HCT116 (cell line): ENCODE measurements at regions not wholly inside any gene's neighbourhood (a gene's known extent, or its start where the extent isn't known, plus 50 kb on each side); places are given as distances from the start of the nearest gene placed in this dataset.

ENCODE experiments used
- ATAC-seq: fragments of 200-7000 bp; cut with Tn5 transposase; 2 replicates; pipeline ENCODE4 v1.9.1; 2020; ENCODE audit warnings: mild to moderate bottlenecking, moderate library complexity
- BruUV-seq: library from RNA; stranded (reverse); fragments of 400-500 nt; replicated peaks from 2 replicates; lab custom pipeline; 2021; lab: Mats Ljungman, UMichigan
- CTCF ChIA-PET: fragments of 300-600 bp; sonication (Branson Sonifier 250); formaldehyde crosslinking; loops from one replicate; lab custom pipeline; 2021; ENCODE audit warnings: antibody characterized with exemption; lab: Charles Lee
- POLR2A ChIA-PET: fragments of 300-600, 350-600 bp; sonication (Branson Sonifier 250); formaldehyde crosslinking; loops from one replicate; lab custom pipeline; 2021; ENCODE audit warnings: antibody characterized with exemption; lab: Charles Lee
- RAD21 ChIA-PET, 2 experiments: fragments of 300-600 bp; sonication (Branson Sonifier 250); formaldehyde crosslinking; loops; one replicate each; lab custom pipeline; 2023; ENCODE audit warnings: low total read pairs in 2 of 2; ENCODE audit not compliant: uncharacterized antibody in 2 of 2, unreplicated experiment in 2 of 2, low non-redundant PET in 1 of 2; lab: Charles Lee
- DNase-seq: peaks from one replicate; pipeline ENCODE4 v3.0.0-alpha.2; 2010; ENCODE audit warnings: low read depth, low spot score
- H2AFZ ChIP-seq: fragments of 200-600 bp; shearing (Covaris generic), sonication (generic); 2 replicates; pipeline ENCODE4 v1.6.1; 2017; ENCODE audit warnings: low read depth, mixed run types, mixed read lengths, antibody characterized with exemption, low read length; ENCODE audit not compliant: poor library complexity, severe bottlenecking
- H3K27ac ChIP-seq: 2 replicates; pipeline ENCODE4 v1.5.1; 2012; ENCODE audit warnings: low read depth, low read length
- H3K27me3 ChIP-seq: fragments of 200-600 bp; sonication (generic); 2 replicates; pipeline ENCODE4 v1.6.1; 2016; ENCODE audit warnings: mixed run types, low read length, mixed read lengths; ENCODE audit not compliant: insufficient read depth
- H3K36me3 ChIP-seq, 2 experiments: fragments of 200-500 bp in 1 of 2; fragments of 200-600 bp in 1 of 2; sonication (Bioruptor generic) in 1 of 2; sonication (generic) in 1 of 2; 2 replicates each; pipeline versions ENCODE4 v1.5.1 to v1.6.1; 2014 to 2016; ENCODE audit warnings: low read length in 2 of 2, inconsistent platforms in 1 of 2, mixed read lengths in 1 of 2, mixed run types in 1 of 2; ENCODE audit not compliant: insufficient read depth in 2 of 2, control insufficient read depth in 1 of 2
- H3K4me1 ChIP-seq, 2 experiments: fragments of 200-600 bp in 1 of 2; sonication (generic) in 1 of 2; 2 replicates each; pipeline versions ENCODE4 v1.5.1 to v1.6.1; 2012 to 2017; ENCODE audit warnings: low read length in 2 of 2, inconsistent platforms in 1 of 2, mild to moderate bottlenecking in 1 of 2, mixed read lengths in 1 of 2, mixed run types in 1 of 2, moderate library complexity in 1 of 2; ENCODE audit not compliant: insufficient read depth in 2 of 2, control insufficient read depth in 1 of 2
- H3K4me2 ChIP-seq: fragments of 200-600 bp; sonication (generic); 2 replicates; pipeline ENCODE4 v1.6.1; 2017; ENCODE audit warnings: mixed run types, low read length, mixed read lengths
- H3K4me3 ChIP-seq, 2 experiments: fragments of 200-600 bp in 1 of 2; sonication (generic) in 1 of 2; replicated peaks in 1 of 2; 2 replicates each; pipeline ENCODE4 v1.5.1; 2011 to 2016; ENCODE audit warnings: low read length in 2 of 2, control low read depth in 1 of 2, low read depth in 1 of 2, mild to moderate bottlenecking in 1 of 2, mixed read lengths in 1 of 2, mixed run types in 1 of 2
- H3K79me2 ChIP-seq: fragments of 200-600 bp; sonication (generic); 2 replicates; pipeline ENCODE4 v1.6.1; 2017; ENCODE audit warnings: mild to moderate bottlenecking, mixed run types, low read length, moderate library complexity, mixed read lengths; ENCODE audit not compliant: insufficient read depth
- H3K9ac ChIP-seq: fragments of 200-600 bp; sonication (generic); 2 replicates; pipeline ENCODE4 v1.6.1; 2016; ENCODE audit warnings: low read length, mixed read lengths
- H3K9me2 ChIP-seq: fragments of 200-600 bp; sonication (generic), shearing (Covaris generic); 2 replicates; pipeline ENCODE4 v1.6.1; 2017; ENCODE audit warnings: mixed run types, mild to moderate bottlenecking, moderate library complexity; ENCODE audit not compliant: insufficient read depth
- H3K9me3 ChIP-seq, 2 experiments: fragments of 200-500 bp in 1 of 2; fragments of 200-600 bp in 1 of 2; sonication (Bioruptor generic) in 1 of 2; sonication (generic) in 1 of 2; 2 replicates each; pipeline ENCODE4 v1.6.1; 2014 to 2017; ENCODE audit warnings: low read length in 2 of 2, mixed read lengths in 2 of 2, inconsistent platforms in 1 of 2, low read depth in 1 of 2, mild to moderate bottlenecking in 1 of 2, mixed run types in 1 of 2, moderate library complexity in 1 of 2; ENCODE audit not compliant: control insufficient read depth in 1 of 2, insufficient read depth in 1 of 2
- H4K20me1 ChIP-seq: fragments of 200-600 bp; sonication (generic), shearing (Covaris generic); 2 replicates; pipeline ENCODE4 v1.6.1; 2017; ENCODE audit warnings: mixed run types, mild to moderate bottlenecking, moderate library complexity; ENCODE audit not compliant: insufficient read depth
- ATF3 ChIP-seq: IDR thresholded peaks from 2 replicates; pipeline ENCODE4 v1.6.1; 2012
- CBX3 ChIP-seq: IDR thresholded peaks from 2 replicates; pipeline ENCODE4 v1.6.1; 2012; ENCODE audit warnings: low read depth
- EGR1 ChIP-seq: IDR thresholded peaks from 2 replicates; pipeline ENCODE4 v1.6.1; 2012; ENCODE audit warnings: low read depth
- ELF1 ChIP-seq: IDR thresholded peaks from 2 replicates; pipeline ENCODE4 v1.6.1; 2012; ENCODE audit warnings: low read depth, borderline replicate concordance
- EZH2 ChIP-seq: fragments of 200-600 bp; sonication (generic); IDR thresholded peaks from 2 replicates; pipeline ENCODE4 v1.6.1; 2017; ENCODE audit warnings: antibody characterized with exemption, mixed run types
- EZH2phosphoT487 ChIP-seq: fragments of 200-600 bp; IDR thresholded peaks from 2 replicates; pipeline ENCODE4 v1.6.1; 2018; ENCODE audit warnings: antibody characterized with exemption, borderline replicate concordance
- FOSL1 ChIP-seq: IDR thresholded peaks from 2 replicates; pipeline ENCODE4 v1.6.1; 2012; ENCODE audit warnings: low read depth
- JUND ChIP-seq: IDR thresholded peaks from 2 replicates; pipeline ENCODE4 v1.6.1; 2012
- MAX ChIP-seq: IDR thresholded peaks from 2 replicates; pipeline ENCODE4 v1.6.1; 2012
- POLR2A ChIP-seq: IDR thresholded peaks from 2 replicates; pipeline ENCODE4 v1.7.0; 2011; ENCODE audit warnings: borderline replicate concordance; ENCODE audit not compliant: insufficient read depth, insufficient read length; ENCODE audit errors: extremely low read depth
- SP1 ChIP-seq: IDR thresholded peaks from 2 replicates; pipeline ENCODE4 v1.6.1; 2012; ENCODE audit warnings: low read depth
- TCF7L2 ChIP-seq: IDR thresholded peaks from 2 replicates; pipeline ENCODE4 v1.7.0; 2011; ENCODE audit warnings: borderline replicate concordance, inconsistent platforms; ENCODE audit not compliant: insufficient read depth, insufficient read length; ENCODE audit errors: extremely low read depth
- YY1 ChIP-seq: IDR thresholded peaks from 2 replicates; pipeline ENCODE4 v1.6.1; 2011; ENCODE audit warnings: low read length, low read depth, moderate library complexity, mild to moderate bottlenecking; ENCODE audit not compliant: insufficient replicate concordance; ENCODE audit errors: extremely low read depth
- ZBTB33 ChIP-seq: IDR thresholded peaks from 2 replicates; pipeline ENCODE4 v1.6.1; 2011; ENCODE audit warnings: mild to moderate bottlenecking, low read length, moderate library complexity; ENCODE audit not compliant: insufficient replicate concordance; ENCODE audit errors: extremely low read depth
- ZFX ChIP-seq: fragments of 450-650 bp; IDR thresholded peaks from 2 replicates; pipeline ENCODE4 v1.6.1; 2017
- ZNF274 ChIP-seq: fragments of 200-500 bp; sonication (Bioruptor generic); IDR thresholded peaks from 2 replicates; pipeline ENCODE4 v1.6.1; 2014; ENCODE audit warnings: mild to moderate bottlenecking, low read depth, low read length, inconsistent platforms
- intact Hi-C: fragments of 100-400 bp; cut with micrococcal nuclease; formaldehyde crosslinking; loops from 2 replicates; pipeline ENCODE4 v1.10.0; 2022

GRCh38 chrX:122047261-122047660 is 999.9 kb downstream of the GLUD2 start:
- H3K4me3 ChIP-seq: no peak overlapping the region
- no peaks in the 10 kb centered on the region for H4K20me1 ChIP-seq
- no peak overlapping the region for H3K9ac ChIP-seq
- no peaks in the 10 kb centered on the region for H3K36me3 ChIP-seq
- intact Hi-C loops: no loop called here
- no peak overlapping the region for H2AFZ ChIP-seq
- DNase-seq (no peak), ATAC-seq (no peak)
- no TSS peak for BruUV-seq
- ChIA-PET POLR2A (no interaction called here), RAD21 (no interaction called here), CTCF (no interaction called here)
- H3K4me1 ChIP-seq: no peaks in the 10 kb centered on the region
- TF ChIP-seq JUND (no peak), POLR2A (no peak), ZFX (no peak), TCF7L2 (no peak), CBX3 (no peak), FOSL1 (no peak), EGR1 (no peak), ZBTB33 (no peak), SP1 (no peak), ATF3 (no peak), ZNF274 (no peak), EZH2 (no peak), ELF1 (no peak), EZH2phosphoT487 (no peak), YY1 (no peak), MAX (no peak)
- no peaks in the 10 kb centered on the region for H3K9me3 ChIP-seq
- no peaks in the 10 kb centered on the region for H3K27me3 ChIP-seq
- H3K79me2 ChIP-seq: no peaks in the 10 kb centered on the region
- H3K27ac ChIP-seq: no peak overlapping the region
- H3K4me2 ChIP-seq: no peak overlapping the region
- H3K9me2 ChIP-seq: no peaks in the 10 kb centered on the region
